NCI-H2107 treated with DMSO at 0.1 percent for 48 hours (cell line): ENCODE measurements at regions not wholly inside any gene's neighbourhood (a gene's known extent, or its start where the extent isn't known, plus 50 kb on each side); places are given as distances from the start of the nearest gene placed in this dataset.
A peak's percentile ranks its signal among the peaks of the same experiment; 100 is the strongest.

Source experiments
- DNase-seq: peaks from one replicate; lab custom pipeline; 2025; ENCODE audit not compliant: unreplicated experiment; lab: John Stamatoyannopoulos, UW

GRCh38 chr13:99122171-99122570 lies 78.5 kb upstream of the UBAC2 start:
- no peak for DNase-seq

DNA sequence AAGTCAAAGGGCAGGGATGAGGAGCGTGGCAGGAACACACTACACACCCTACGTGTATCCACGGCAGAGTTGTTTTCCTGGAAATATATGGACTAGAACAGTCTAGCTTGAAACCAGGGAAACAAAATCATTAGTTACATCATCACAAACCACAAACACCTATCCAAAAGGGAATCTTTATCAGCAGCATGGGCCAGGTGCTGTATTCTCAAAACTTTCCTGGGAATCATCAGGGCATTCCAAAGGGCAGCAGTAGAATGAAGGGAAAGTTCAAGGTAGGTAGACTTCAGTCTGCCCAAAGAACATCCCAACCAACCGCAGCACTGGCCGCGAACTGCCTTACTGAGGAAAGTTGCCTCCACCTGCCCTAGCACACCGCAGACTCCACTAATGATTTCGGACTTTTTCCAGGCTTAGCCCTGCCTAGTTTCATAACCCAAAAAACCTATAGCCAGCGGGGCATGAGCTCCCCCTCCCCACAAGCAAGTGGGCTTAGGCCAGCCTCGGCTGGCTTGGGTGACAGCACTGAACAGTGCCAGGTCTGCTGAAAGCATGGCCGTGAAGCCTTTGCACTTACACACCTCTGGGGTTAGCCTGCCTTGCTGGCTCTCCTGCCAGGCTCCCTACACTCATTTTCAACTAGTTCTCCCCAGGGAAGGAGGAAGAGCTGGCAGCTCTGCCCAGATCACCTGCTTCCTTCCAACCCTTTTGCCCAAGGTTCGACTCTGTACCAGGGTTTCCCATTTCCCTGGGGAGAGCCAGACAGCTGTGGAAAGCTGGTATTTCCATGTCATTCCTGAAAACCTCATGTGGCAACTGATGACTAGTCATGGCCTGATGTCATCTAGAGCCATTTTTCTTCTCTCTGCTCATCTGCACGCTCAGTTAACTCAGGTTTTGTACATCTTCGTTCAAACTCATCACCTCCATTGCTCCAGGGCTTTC lies 77.3 kb upstream of the UBAC2 start:
- peak; percentile 25 for DNase-seq

- no peak for DNase-seq
Observed at GRCh38 chr13:99124046-99124400, 76.6 kb upstream of the UBAC2 start.

DNA sequence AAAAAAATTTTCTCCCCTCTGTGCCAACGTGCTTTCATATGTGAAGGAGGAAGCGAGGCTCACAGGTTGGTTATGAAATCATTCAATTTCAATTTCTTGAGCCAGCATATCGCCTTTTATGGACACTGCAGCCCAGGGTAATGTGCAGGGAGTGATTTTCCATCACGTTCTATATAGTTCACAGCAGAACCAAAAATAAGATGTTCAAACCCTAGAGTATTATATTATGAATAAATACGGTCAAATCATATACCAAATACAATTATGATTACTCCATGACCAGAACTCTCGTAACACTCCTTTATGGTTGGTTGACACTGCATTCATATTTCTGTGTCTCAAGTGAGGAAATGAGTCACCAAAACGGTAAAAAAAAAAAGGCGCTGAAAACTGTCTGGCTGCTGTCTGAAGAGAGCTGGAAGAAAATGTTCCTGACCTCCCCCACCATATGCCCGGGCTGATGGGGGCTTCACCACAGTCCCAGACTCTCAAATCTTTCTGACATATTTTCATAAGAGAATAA lies 75.8 kb upstream of the UBAC2 start:
- no peak for DNase-seq

DNA sequence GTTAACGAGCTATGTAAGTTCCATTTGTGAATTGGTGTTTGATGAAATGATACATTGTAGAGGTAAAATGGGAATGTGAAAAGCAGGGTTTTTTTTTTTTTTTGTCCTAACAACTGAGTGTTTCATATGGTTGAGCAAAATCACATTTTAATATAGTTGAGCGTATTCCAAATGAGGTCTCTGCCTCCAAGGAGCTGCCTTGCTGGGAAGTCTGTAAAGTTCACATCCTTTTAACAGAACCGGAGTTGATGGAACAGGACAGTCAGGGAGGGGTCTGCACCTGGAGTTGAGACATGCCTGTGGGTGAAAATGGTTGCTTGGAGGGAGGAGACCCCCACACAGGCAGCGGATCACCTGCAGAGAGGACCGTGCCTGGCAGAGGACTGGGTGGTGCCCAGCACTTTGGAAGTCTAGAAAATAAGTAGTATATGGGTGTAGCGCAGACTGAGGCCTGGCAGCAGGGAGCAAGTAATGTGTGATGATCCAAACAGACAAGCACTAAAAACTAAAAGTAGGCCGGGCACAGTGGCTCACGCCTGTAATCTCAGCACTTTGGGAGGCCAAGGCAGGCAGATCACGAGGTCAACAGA lies 75.2 kb upstream of the UBAC2 start:
- DNase-seq: no peak

DNA sequence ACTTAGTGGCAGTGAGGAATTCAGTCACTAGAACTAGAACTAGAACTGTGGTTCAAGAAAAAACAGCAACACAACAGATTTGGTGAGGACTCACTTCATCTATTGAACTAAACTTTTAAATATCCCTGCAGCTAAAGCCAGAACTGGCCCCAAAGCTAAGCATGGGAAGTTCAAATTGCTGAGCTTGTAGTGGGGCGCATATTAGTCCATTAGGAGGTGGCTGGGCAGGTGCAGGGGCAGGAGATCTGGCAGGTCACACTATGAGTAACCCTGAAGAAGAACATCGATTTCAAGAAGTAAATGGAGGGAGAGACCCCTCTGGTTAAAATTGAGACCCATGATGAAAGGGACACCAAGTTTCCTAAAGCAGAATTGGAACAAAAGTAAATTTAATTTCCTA lies 73.8 kb upstream of the UBAC2 start:
- no peak for DNase-seq

DNA sequence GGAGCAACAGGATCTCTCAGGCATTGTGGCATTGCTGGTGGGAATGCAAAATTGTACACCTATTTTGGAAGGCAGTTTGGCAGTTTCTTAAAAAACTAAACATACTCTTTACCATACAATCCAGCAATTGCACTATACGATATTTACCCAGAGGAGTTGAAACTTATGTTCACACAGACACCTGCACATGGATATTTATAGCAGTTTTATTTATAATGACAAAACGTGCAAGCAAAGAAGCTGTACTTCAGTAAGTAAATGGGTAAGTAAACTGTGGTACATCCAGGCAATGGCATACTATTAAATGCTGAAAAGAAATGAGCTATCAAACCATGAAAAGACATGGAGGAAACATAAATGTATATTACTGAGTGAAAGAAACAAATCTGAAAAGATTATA lies 71.6 kb upstream of the UBAC2 start:
- DNase-seq: no peak

- no peak for DNase-seq
Observed at GRCh38 chr13:99129951-99130350, 70.7 kb upstream of the UBAC2 start.

DNA sequence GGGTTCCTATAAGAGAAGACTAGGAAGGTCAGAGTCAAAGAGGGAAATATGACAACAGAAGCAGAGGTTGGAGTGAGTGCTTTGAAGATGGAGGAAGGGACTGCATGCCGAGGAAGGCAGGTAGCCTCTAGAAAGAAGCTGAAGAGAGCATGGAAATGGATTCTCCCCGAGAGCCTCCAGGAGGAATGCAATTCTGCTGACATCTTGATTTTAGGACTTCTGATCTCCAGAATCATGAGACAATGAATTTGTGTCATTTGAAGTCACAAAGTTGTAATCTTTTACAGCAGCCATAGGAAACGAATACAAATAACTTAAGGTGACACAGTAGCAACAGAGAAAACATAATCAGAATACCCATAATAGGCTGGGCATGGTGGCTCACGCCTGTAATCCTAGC lies 69.2 kb upstream of the UBAC2 start:
- no peak for DNase-seq

DNA sequence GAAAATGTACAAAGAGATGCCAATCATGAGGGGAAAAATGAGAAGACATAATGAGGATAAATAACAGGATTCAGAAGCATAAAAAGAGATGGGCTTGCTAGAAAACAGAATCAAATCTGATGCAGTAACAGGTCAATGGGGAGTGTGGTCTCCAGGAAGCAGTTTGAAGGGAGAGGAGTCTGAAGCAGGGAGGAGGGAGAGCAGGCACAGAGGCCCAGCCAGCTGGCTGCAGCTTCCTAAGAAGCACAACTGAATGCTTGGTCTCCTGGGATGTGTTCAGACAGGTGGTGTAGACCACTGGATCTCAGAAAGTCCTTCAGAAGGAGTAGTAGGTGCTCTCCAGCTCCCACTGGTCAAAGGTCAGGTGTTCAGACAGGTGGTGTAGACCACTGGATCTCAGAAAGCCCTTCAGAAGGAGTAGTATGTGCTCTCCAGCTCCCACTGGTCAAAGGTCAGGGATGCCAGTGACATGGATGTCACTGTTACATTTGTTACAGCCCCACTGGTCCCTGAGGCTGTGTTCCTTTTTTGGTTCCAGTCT lies 68.3 kb upstream of the UBAC2 start:
- no peak for DNase-seq

GRCh38 chr13:99133230-99133629 lies 67.4 kb upstream of the UBAC2 start:
- DNase-seq: no peak

DNA sequence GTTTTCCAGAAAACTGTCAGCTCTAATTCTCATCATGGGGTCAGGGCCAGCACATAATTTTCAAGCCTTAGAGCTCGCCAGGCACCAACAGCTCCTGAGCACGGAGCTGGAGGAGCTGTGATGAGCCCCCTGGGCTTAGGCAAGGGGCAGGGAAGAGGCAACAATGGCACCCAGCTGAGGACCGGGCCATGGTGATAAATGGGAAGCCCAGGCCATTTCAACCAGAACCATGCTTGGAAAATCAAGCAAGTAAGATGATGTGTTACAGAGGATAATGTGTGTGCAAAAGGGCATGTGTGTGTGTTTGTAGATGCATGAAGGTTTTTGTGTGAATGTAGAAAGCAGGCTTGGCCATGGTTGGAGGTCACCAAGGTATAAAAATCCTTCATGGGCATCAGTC lies 66.8 kb upstream of the UBAC2 start:
- no peak for DNase-seq

GRCh38 chr13:99135591-99135990 lies 65.1 kb upstream of the UBAC2 start:
- no peak for DNase-seq

GRCh38 chr13:99136427-99136954 lies 64.2 kb upstream of the UBAC2 start:
- DNase-seq: no peak

GRCh38 chr13:99140831-99141230 lies 59.8 kb upstream of the UBAC2 start:
- DNase-seq: no peak

GRCh38 chr13:99143904-99144303 lies 56.8 kb upstream of the UBAC2 start:
- no peak for DNase-seq

- no peak for DNase-seq
Observed at GRCh38 chr13:99144306-99144705, 56.3 kb upstream of the UBAC2 start.

DNA sequence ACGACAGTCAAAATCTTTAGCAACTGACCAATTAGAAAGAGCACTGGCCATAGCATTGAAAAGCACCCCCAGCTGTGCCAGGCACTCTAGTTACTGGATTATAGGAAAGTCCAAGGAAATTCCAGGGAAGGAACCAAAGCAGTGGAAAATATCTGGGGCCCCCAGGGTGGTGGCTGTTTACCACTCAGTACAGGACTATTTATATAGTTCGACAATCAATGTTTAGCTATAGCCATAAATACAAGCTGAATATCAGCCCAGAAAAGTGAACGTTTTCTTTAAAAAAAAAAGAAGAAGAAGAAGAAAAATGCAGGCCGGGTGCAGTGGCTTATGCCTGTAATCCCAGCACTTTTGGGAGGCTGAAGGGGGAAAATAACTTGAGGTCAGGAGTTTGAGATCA lies 55.2 kb upstream of the UBAC2 start:
- DNase-seq: no peak

- no peak for DNase-seq
Observed at GRCh38 chr13:99150575-99151361, 49.9 kb upstream of the UBAC2 start.
